ENCODE measurements at regions not wholly inside any gene's neighbourhood (a gene's known extent, or its start where the extent isn't known, plus 50 kb on each side); places are given as distances from the start of the nearest gene placed in this dataset.

GRCh38 chr3:148150141-148150540 lies 547.6 kb upstream of the AGTR1 start:
- no peak for DNase-seq (ENCODE audit: low spot score)

GRCh38 chr3:148158210-148158609 lies 539.5 kb upstream of the AGTR1 start:
- peak; percentile 82 for DNase-seq (ENCODE audit: low spot score)

GRCh38 chr3:148162132-148162531 lies 535.6 kb upstream of the AGTR1 start:
- no peak for DNase-seq (ENCODE audit: low spot score)

- no peak for DNase-seq (ENCODE audit: low spot score)
Observed at GRCh38 chr3:148168347-148168746, 529.4 kb upstream of the AGTR1 start.

GRCh38 chr3:148173851-148174250 lies 523.9 kb upstream of the AGTR1 start:
- DNase-seq (ENCODE audit: low spot score) = no peak

- DNase-seq (ENCODE audit: low spot score) = no peak
Observed at GRCh38 chr3:148175214-148175613, 522.5 kb upstream of the AGTR1 start.

- no peak for DNase-seq (ENCODE audit: low spot score)
Observed at GRCh38 chr3:148178503-148178902, 519.2 kb upstream of the AGTR1 start.

- DNase-seq (ENCODE audit: low spot score) = no peak
Observed at GRCh38 chr3:148184798-148185197, 512.9 kb upstream of the AGTR1 start.

- DNase-seq (ENCODE audit: low spot score) = no peak
Observed at GRCh38 chr3:148186881-148187280, 510.8 kb upstream of the AGTR1 start.

- DNase-seq (ENCODE audit: low spot score) = no peak
Observed at GRCh38 chr3:148187296-148187695, 510.4 kb upstream of the AGTR1 start.

GRCh38 chr3:148190441-148190990 lies 507.2 kb upstream of the AGTR1 start:
- no peak for DNase-seq (ENCODE audit: low spot score)

- DNase-seq (ENCODE audit: low spot score) = no peak
Observed at GRCh38 chr3:148191966-148192365, 505.7 kb upstream of the AGTR1 start.

- DNase-seq (ENCODE audit: low spot score) = no peak
Observed at GRCh38 chr3:148197061-148197460, 500.6 kb upstream of the AGTR1 start.

GRCh38 chr3:148202386-148202785 lies 495.3 kb upstream of the AGTR1 start:
- no peak for DNase-seq (ENCODE audit: low spot score)

- DNase-seq (ENCODE audit: low spot score) = no peak
Observed at GRCh38 chr3:148203297-148204010, 494.2 kb upstream of the AGTR1 start.

- no peak for DNase-seq (ENCODE audit: low spot score)
Observed at GRCh38 chr3:148204131-148204530, 493.6 kb upstream of the AGTR1 start.

GRCh38 chr3:148205977-148206376 lies 491.7 kb upstream of the AGTR1 start:
- no peak for DNase-seq (ENCODE audit: low spot score)

- no peak for DNase-seq (ENCODE audit: low spot score)
Observed at GRCh38 chr3:148206446-148206845, 491.3 kb upstream of the AGTR1 start.

- DNase-seq (ENCODE audit: low spot score) = no peak
Observed at GRCh38 chr3:148208975-148209374, 488.7 kb upstream of the AGTR1 start.

GRCh38 chr3:148211725-148212124 lies 486.0 kb upstream of the AGTR1 start:
- DNase-seq (ENCODE audit: low spot score) = peak; percentile 25

GRCh38 chr3:148214705-148215104 lies 483.0 kb upstream of the AGTR1 start:
- no peak for DNase-seq (ENCODE audit: low spot score)

- DNase-seq (ENCODE audit: low spot score) = no peak
Observed at GRCh38 chr3:148217317-148217716, 480.4 kb upstream of the AGTR1 start.

GRCh38 chr3:148218222-148218621 lies 479.5 kb upstream of the AGTR1 start:
- no peak for DNase-seq (ENCODE audit: low spot score)

- no peak for DNase-seq (ENCODE audit: low spot score)
Observed at GRCh38 chr3:148219999-148220398, 477.7 kb upstream of the AGTR1 start.

Data from A172 (cell line).